Dermis microvascular lymphatic vessel endothelial cell (primary cell): ENCODE measurements at regions not wholly inside any gene's neighbourhood (a gene's known extent, or its start where the extent isn't known, plus 50 kb on each side); places are given as distances from the start of the nearest gene placed in this dataset.
"Not testable (repeated sequence)": the region's sequence is repeated elsewhere in the genome, so short reads cannot be mapped to it uniquely, and the experiment has no call there.

Experiments
- DNase-seq, 2 donors: peaks; one replicate each; pipeline versions ENCODE4 v3.0.0 to v3.0.0-alpha.2; 2010; ENCODE audit warnings: low read depth in 2 of 2

GRCh38 chr12:67533159-67533558, 115.4 kb upstream of the DYRK2 start:
- no peak for DNase-seq

DNA sequence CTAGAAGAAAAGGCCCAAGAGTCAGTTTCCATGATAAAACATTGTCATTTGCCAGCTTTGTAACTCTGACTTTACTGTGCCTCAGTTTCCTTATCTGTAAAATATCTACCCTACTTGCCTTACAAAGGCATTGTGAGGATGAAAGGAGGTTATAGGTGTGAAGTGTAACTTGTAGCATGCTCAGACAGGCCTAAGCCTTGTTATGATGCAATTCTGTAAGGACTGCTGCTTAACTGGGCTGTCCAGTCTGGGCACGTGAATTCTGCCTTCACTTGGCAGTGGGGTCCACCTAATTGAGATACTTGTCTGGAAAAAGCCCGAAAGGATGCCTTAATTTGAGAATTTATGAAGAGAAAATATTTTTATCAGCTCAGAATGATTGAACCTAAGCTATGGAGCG, 114.5 kb upstream of the DYRK2 start:
- DNase-seq = no peak

GRCh38 chr12:67534681-67535080, 113.9 kb upstream of the DYRK2 start:
- no peak for DNase-seq

DNA sequence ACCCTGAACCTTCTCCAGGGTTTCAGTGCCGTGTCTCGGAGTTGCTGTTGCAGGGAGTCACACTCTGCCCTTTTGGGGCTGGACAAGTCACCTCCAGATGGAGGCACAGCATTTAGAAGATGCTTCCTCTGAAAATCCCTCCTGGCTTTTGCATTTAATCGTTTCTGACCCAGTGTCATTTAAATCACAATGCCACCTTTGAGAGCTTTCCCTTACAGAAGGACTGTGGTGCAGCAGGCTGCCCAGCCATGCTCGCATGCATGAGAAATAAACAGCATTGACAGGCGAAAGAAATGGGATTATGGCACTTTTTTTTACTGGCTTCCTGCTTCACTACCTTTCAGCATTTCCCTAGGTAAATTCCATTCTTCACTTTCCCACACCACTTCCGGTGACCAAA, 113.4 kb upstream of the DYRK2 start:
- DNase-seq = no peak

DNA sequence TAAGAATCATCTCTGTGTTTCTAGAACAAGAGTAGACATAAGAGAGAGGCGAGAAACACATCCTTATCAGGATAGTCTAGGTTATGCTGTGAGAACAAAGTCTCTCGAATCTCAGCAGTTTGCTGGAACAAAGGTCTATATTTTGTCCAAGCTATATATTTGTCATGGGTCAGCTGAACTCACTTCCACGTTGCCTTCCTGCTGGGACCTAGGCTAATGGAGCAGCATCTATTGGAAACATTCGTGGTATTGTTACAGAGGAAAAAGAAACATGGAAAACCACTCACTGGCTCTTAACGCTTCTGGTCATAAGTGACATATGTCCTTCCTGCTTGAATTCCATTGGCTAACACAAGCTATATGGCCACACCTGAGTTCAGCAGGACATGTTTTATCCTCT, 112.6 kb upstream of the DYRK2 start:
- DNase-seq = no peak

GRCh38 chr12:67539329-67539728, 109.2 kb upstream of the DYRK2 start:
- DNase-seq = no peak

DNA sequence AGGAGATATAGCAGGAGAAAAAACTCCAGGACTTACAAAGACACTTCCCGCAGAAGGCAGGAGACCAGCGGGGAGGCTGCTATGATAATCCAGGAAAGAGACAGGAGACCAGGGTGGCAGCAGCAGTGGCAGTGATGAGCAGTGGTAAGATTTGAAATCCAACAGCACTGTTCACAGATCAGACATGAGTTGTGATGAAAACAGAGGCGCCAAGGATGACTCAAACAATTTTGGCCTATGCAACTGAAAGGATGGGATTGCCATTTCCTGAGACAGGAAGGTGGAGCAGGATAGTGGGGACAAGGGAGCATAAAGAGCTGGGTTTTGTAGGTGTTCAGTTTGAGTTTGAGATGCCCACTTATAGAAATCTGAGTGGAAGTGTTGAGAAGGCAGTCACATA, 108.6 kb upstream of the DYRK2 start:
- no peak for DNase-seq

- no peak for DNase-seq
Observed at GRCh38 chr12:67540920-67541624, 107.5 kb upstream of the DYRK2 start.

DNA sequence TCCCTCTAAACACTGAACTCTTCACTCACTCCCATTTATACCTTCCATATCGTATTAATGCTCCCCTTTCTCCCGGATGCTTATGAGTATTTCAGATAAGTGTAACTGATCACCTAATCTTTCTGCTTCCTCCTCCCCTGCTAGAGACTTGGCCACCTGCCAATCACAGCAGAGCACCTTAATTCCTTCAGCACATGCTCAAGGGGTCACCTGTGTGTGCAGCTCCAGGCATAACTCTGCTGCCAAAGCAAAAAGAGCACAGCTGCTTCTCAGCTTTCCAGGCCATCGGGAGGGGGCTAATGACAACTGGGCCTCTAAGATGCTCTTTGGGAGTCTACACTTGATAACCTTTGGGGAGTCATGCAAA, 106.9 kb upstream of the DYRK2 start:
- no peak for DNase-seq

DNA sequence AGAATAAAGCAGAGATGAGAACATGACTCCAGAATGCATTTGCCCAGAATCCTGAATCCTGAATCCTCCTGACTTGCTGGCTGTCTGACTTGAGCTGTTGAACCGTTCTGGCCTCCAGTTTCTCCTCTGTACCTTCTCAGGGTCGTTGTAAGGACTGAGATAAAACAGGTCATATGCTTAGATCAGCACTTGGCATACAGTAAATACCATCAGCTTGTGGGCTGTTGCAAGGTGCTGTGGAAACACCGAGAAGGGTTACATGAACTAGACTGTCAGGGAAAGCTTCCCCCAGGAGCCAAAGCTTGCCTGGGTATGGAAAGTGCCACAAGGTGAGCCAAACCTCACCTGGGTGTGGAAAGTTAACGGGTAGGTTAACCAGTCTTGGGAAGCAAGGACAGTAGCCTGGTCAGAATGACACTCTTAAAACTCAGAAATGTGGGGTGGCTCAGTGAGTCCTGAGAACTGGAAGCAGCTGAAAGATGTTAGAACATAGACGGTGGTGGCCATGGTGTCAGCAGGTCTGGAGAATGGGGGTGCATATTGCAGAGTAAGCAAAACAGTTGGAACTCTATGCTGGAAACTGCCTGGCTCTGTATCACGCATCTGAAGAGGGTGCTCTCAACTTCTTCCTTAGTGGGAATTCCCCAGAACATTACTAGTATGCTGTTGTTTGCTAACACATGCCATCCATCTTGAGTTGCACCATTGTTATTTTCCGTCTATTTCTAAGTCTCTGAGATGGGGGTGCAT, 105.3 kb upstream of the DYRK2 start:
- DNase-seq = no peak

DNA sequence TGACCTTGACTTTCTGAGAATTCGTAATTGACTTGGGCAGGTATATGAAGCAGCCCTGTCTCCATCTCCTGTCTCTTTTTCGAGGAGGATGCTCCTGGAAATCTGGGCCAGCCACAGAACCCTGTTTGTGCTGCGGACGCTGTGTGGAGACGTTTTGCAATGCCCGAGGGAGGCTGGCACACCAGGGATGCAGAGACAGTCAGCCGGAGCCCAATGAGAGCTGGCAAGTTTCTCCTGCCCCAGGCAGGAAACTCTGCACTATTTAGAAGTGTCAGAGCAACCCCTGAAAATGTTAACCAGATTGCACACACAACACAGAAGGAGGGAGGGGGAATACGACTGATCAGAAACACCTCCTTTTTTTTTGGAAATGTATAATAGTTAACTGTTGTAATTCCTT, 103.2 kb upstream of the DYRK2 start:
- DNase-seq = no peak

- DNase-seq = no peak
Observed at GRCh38 chr12:67546746-67547145, 101.8 kb upstream of the DYRK2 start.

DNA sequence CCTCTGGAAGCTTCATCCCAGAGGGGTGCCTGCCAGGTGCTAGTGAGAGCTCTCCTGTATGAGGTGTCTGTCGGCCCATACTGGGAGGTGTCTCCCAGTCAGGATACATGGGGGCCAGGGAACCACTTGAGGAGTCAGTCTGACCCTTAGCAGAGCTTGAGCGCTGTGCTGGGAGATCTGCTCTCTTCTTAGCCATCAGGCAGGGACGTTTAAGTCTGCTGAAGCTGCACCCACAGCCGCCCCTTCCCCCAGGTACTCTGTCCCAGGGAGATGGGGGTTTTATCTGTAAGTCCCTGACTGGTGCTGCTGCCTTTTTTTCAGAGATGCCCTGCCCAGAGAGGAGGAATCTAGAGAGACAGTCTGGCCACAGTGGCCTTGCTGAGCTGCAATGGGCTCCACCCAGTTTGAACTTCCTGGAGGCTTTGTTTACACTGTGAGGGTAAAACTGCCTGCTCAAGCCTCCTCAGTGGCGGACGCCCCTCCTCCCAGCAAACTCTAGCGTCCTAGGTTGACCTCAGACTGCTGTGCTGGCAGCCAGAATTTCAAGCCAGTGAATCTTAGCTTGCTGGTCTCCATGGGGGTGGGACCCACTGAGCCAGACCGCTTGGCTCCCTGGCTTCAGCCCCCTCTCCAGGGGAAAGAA, 93.3 kb upstream of the DYRK2 start:
- DNase-seq = not testable (repeated sequence)

GRCh38 chr12:67558775-67559174, 89.8 kb upstream of the DYRK2 start:
- no peak for DNase-seq

DNA sequence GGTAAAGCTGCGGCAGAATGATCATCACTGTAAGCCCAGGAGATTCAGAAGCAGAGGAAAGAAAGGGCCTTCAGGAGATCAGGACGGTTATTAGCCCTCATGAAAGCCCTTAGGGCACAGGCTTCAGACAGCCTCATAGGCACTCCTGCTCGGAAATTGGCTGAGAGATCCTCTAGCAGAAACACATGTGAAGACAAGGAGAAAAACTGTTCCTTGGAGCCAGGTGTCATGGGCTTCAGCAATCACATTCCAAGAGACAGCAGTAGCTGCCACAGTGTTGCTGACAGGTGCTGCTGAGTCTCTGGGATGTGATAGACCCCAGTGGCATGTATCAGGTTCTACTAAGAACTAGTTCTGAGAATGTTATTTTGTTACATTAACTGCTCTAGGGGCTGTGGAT, 88.8 kb upstream of the DYRK2 start:
- no peak for DNase-seq

DNA sequence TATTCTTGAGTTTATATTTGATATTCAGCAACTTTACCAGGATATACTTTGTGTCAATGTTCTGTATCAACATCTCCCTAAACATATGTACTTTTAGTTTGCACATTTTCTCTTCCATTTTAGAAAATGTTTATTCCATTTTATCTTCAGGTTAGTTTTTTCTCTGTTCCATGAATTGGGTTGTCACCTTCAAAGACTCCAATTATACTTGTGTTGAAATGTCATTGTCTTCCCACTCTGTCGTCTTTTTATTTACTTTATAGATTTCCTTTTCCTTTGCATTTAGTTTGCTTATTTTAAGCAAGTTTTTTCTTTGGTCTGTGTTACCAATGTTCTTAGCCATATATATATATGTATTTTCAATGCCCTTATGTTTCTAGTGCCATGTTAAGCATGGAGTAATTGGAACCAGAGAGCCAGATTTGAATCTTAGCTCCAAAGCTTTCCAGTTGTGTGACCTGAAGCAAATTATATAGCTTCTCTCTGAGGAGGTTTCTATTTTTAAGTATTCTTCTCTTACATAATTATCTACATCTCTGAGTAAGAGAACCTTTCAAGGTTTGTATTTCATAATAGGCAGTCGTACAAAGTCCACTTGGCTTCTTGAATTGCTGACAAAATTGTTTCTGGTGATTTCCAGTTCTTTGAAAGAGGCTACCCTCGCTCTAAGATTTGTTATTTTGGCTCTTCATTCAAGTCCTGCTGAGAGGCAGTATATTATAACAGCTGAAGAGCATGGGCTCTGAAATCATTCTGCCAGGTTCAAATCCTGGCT, 85.8 kb upstream of the DYRK2 start:
- DNase-seq = no peak

DNA sequence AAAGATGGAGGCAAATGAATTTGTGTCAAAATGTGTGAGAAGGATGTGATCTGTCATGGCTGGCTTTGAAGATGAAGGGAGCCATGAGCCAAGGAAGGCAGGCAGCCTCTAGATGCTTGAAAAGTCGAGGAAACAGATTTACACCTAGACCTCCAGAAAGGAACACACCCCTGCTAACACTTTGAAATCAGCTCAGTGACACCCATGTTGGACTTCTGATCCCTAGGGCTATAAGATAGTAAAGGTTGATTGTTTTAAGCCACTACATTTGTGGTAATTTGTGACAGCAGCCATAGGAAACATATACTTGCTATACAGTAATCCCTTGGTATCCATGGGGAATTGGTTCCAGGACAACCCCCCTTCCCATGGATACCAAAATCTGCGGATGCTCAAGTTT, 80.5 kb upstream of the DYRK2 start:
- DNase-seq = no peak

- no peak for DNase-seq
Observed at GRCh38 chr12:67572492-67572891, 76.1 kb upstream of the DYRK2 start.

DNA sequence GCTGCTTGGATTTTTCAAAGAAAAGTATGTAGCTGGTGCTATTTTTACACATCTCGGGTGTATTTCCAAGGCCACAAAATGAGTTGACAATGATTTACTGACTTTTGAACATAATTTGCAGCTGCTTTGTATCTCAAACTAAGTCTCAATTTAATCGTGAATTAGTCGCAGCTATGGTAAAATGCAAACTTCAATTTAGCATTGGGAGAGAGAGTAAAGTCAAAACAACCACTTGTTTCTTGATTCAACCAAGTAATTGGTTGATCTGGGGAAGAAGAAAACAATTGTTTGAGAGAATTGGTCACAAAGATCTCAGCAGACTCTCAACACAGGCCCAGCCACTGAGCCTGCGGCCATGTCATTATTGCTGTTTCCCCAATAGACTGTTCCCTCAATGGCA, 75.0 kb upstream of the DYRK2 start:
- DNase-seq = no peak

DNA sequence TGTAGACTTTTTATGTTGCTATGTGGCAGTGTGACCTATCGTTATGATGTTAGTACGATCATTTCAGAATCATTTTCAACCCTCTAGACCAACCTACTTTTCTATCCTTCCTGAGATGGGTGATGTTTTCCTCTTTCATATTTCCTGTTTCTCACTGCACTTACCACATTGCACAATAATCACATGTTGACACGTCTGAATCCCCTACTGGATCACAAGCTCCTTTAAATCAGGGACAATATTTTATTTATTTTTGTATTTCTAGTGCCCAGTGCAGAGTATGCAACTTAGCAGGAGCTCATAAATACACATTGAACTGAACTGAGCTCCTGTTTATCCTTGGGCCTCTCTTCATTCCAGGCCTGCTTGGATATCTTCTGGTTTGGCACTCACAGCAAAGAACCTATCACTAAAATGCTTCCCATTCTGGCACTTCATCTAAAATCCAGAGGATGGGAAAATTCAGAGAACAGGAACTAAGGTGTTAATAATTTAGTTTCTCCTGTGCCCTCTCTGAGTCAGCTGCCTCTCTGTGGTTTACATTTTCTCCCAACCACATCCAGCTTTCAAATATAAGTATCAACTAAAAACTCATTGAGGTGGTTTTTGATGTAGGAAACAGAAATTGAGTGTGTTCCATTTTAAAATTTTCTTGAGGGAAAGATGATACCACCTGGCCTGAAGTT, 69.4 kb upstream of the DYRK2 start:
- no peak for DNase-seq

DNA sequence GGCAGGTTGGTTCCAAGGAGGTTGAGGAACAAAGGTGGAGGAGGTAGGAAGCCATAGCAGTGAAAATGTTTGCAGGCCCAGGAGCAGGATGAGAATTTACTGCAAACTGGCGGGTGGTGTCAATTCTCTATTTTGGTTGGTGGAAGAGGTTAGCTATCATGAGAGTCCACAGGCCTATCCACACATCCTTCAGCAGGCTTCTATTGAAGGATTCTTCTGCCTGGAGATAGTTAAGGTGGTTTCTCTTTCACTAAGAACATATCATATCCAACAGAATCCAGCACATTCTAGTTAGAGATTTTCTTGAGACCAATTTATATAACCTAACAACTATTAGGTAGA, 68.9 kb upstream of the DYRK2 start:
- no peak for DNase-seq
